ENCODE measurements at regions not wholly inside any gene's neighbourhood (a gene's known extent, or its start where the extent isn't known, plus 50 kb on each side); places are given as distances from the start of the nearest gene placed in this dataset.
"Not testable (repeated sequence)": the region's sequence is repeated elsewhere in the genome, so short reads cannot be mapped to it uniquely, and the experiment has no call there.

GRCh38 chr4:138437263-138437851, 195.2 kb upstream of the SLC7A11 start:
- Mint-ChIP-seq H3K4me1 (ENCODE audit: low read depth, unreplicated experiment) (no peaks in the 10 kb centered on the region), H3K4me3 (ENCODE audit: unreplicated experiment) (no peak overlapping the region), H3K27me3 (ENCODE audit: unreplicated experiment) (no peaks in the 10 kb centered on the region), H3K9me3 (ENCODE audit: unreplicated experiment) (no peaks in the 10 kb centered on the region), H3K27ac (ENCODE audit: unreplicated experiment) (no peak overlapping the region), H3K36me3 (ENCODE audit: unreplicated experiment) (peaks cover 10% of the 10 kb centered on the region)
- DNase-seq: no peak
- no peak for TF ChIP-seq CTCF (IDR thresholded peaks at IDR 0.05; ENCODE audit: partially characterized antibody, unreplicated experiment)

- not testable (repeated sequence) for H3K9me3 Mint-ChIP-seq (ENCODE audit: unreplicated experiment); H3K27me3 Mint-ChIP-seq (ENCODE audit: unreplicated experiment); H3K4me1 Mint-ChIP-seq (ENCODE audit: low read depth, unreplicated experiment); H3K4me3 Mint-ChIP-seq (ENCODE audit: unreplicated experiment); H3K27ac Mint-ChIP-seq (ENCODE audit: unreplicated experiment); DNase-seq; H3K36me3 Mint-ChIP-seq (ENCODE audit: unreplicated experiment)
Observed at GRCh38 chr4:138435733-138436132, 193.6 kb upstream of the SLC7A11 start.

GRCh38 chr4:138435046-138435445, 192.9 kb upstream of the SLC7A11 start:
- H3K27ac Mint-ChIP-seq (ENCODE audit: unreplicated experiment); H3K9me3 Mint-ChIP-seq (ENCODE audit: unreplicated experiment); H3K27me3 Mint-ChIP-seq (ENCODE audit: unreplicated experiment); H3K4me1 Mint-ChIP-seq (ENCODE audit: low read depth, unreplicated experiment); H3K4me3 Mint-ChIP-seq (ENCODE audit: unreplicated experiment); H3K36me3 Mint-ChIP-seq (ENCODE audit: unreplicated experiment); DNase-seq: not testable (repeated sequence)

DNA sequence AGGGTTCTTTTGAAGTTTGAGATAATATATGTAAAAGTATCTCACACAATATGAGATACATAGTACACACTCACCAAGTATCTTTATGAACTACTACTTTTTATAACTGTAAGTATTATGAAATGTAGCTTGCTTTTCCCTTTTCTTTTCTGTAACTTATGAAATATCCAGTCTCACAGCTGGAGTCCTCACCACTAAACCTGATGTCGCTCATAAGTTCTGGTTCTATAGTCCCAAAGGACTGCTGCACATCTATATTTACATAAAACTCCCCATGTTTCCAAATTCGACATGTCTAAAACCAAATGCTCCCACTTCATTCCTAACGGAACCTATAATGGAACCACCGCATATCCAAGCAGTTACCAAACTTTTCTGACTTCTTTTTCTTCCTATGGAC, 186.5 kb upstream of the SLC7A11 start:
- Mint-ChIP-seq H3K36me3 (ENCODE audit: unreplicated experiment) (no peaks in the 10 kb centered on the region), H3K4me1 (ENCODE audit: low read depth, unreplicated experiment) (no peaks in the 10 kb centered on the region), H3K4me3 (ENCODE audit: unreplicated experiment) (no peak overlapping the region), H3K9me3 (ENCODE audit: unreplicated experiment) (no peaks in the 10 kb centered on the region), H3K27me3 (ENCODE audit: unreplicated experiment) (no peaks in the 10 kb centered on the region), H3K27ac (ENCODE audit: unreplicated experiment) (no peak overlapping the region)
- no peak for TF ChIP-seq CTCF (IDR thresholded peaks at IDR 0.05; ENCODE audit: partially characterized antibody, unreplicated experiment)
- DNase-seq: no peak

- no peaks in the 10 kb centered on the region for H3K9me3 Mint-ChIP-seq (ENCODE audit: unreplicated experiment)
- no peaks in the 10 kb centered on the region for H3K4me1 Mint-ChIP-seq (ENCODE audit: low read depth, unreplicated experiment)
- no peak for TF ChIP-seq CTCF (IDR thresholded peaks at IDR 0.05; ENCODE audit: partially characterized antibody, unreplicated experiment)
- no peaks in the 10 kb centered on the region for H3K27me3 Mint-ChIP-seq (ENCODE audit: unreplicated experiment)
- no peak for DNase-seq
- H3K4me3 Mint-ChIP-seq (ENCODE audit: unreplicated experiment): no peak overlapping the region
- H3K27ac Mint-ChIP-seq (ENCODE audit: unreplicated experiment): no peak overlapping the region
- no peaks in the 10 kb centered on the region for H3K36me3 Mint-ChIP-seq (ENCODE audit: unreplicated experiment)
Observed at GRCh38 chr4:138426786-138427185, 184.6 kb upstream of the SLC7A11 start.

DNA sequence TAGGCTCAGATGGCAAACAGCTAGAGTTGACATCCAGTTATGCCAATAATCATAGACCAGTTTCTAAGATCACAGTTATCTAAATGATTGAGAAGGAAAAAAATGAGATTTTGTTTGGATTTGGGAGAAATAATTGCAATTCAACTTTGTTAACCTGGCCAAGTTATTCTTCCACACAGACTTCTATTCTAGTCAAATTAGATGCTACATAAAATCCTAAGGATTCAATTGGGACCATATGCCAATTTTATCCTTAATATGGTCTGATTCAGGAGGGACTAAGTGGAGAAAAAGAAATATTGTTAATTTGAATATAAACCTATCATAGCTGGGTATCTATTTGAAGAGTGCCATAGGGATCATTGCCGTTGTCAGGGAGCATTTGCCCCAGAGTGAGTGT, 178.3 kb upstream of the SLC7A11 start:
- Mint-ChIP-seq H3K4me1 (ENCODE audit: low read depth, unreplicated experiment) (no peaks in the 10 kb centered on the region), H3K27ac (ENCODE audit: unreplicated experiment) (no peak overlapping the region), H3K36me3 (ENCODE audit: unreplicated experiment) (no peaks in the 10 kb centered on the region), H3K9me3 (ENCODE audit: unreplicated experiment) (no peaks in the 10 kb centered on the region), H3K27me3 (ENCODE audit: unreplicated experiment) (no peaks in the 10 kb centered on the region), H3K4me3 (ENCODE audit: unreplicated experiment) (no peak overlapping the region)
- DNase-seq: no peak
- TF ChIP-seq CTCF (IDR thresholded peaks at IDR 0.05; ENCODE audit: partially characterized antibody, unreplicated experiment): no peak
